Stimulated activated naive B cell treated with anti-CD40 and anti-IgM and Interleukin-4, amounts not matched to agents 10 μg/mL and 1 μg/mL and 100 μg/mL, for 72 hours (primary cell): ENCODE measurements at regions not wholly inside any gene's neighbourhood (a gene's known extent, or its start where the extent isn't known, plus 50 kb on each side); places are given as distances from the start of the nearest gene placed in this dataset.

ENCODE experiments used
- ATAC-seq, 2 donors: fragments of 150-1000 bp; cut with Tn5 transposase; replicated peaks; 2 replicates each; pipeline ENCODE4 v1.10.0; 2021; ENCODE audit warnings: moderate library complexity in 1 of 2
- DNase-seq: peaks from one replicate; pipeline ENCODE4 v3.0.0; 2021
- H3K27ac Mint-ChIP-seq: one replicate; pipeline ENCODE4 v1.8.0; 2022; ENCODE audit warnings: mild to moderate bottlenecking, mixed read lengths
- H3K27me3 Mint-ChIP-seq, 2 donors: one replicate each; pipeline ENCODE4 v1.8.0; 2022; ENCODE audit warnings: mixed read lengths in 2 of 2
- H3K36me3 Mint-ChIP-seq, 2 donors: one replicate each; pipeline ENCODE4 v1.8.0; 2022; ENCODE audit warnings: mixed read lengths in 2 of 2, mild to moderate bottlenecking in 1 of 2
- H3K4me1 Mint-ChIP-seq, 2 donors: one replicate each; pipeline ENCODE4 v1.8.0; 2022; ENCODE audit warnings: mixed read lengths in 2 of 2, mild to moderate bottlenecking in 1 of 2
- H3K4me3 Mint-ChIP-seq, 2 donors: one replicate each; pipeline ENCODE4 v1.8.0; 2022; ENCODE audit warnings: mild to moderate bottlenecking in 2 of 2, mixed read lengths in 2 of 2, moderate library complexity in 1 of 2
- H3K9me3 Mint-ChIP-seq, 2 donors: one replicate each; pipeline ENCODE4 v1.8.0; 2022; ENCODE audit warnings: mixed read lengths in 2 of 2, mild to moderate bottlenecking in 1 of 2

DNA sequence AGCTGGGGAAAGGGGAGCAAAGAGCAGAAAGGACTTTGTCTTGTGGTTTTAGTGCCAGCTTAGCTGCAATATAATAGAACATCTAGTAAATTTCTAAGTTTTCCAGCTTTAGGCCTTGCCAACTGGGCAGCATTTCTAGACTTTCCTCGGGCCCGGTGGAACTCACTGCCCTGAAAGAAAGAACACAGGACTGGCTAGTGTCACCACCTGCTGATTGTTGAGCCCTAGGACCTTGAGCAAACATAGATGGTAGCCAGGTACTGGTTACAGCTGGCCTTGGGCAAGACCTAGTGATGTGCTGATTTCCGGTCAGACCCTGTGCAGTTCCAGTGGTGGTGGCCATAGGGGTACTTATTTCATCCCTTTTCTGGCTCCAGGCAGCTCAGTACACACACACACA lies 753.2 kb upstream of the B3GALT2 start:
- Mint-ChIP-seq H3K27me3 (peaks cover 5 to 8% of the 10 kb centered on the region in 2 donors), H3K4me3 (no peak overlapping the region), H3K36me3 (no peaks in the 10 kb centered on the region), H3K27ac (no peak overlapping the region), H3K9me3 (peaks cover 2 to 5% of the 10 kb centered on the region in 2 donors), H3K4me1 (no peaks in the 10 kb centered on the region)
- ATAC-seq = no peak
- no peak for DNase-seq

DNA sequence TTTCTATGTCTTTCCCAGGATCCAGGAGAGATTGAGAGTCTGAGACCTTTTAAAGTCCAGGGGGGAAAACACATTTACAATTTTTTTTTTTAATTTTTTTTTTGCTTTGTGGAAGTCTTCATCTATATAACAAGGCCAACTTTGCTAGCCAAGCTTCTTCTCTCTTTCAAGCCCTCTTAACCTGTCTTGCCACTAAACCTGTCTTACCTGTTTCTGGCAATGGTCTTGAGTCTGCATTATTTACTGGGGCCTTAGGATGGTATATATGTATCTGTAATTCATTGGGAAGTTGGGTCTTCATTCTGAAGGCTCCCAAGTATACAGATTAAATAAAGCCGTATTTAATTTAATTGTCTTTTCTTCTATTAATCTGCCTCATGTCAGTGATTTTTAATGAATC lies 750.9 kb upstream of the B3GALT2 start:
- no peaks in the 10 kb centered on the region for H3K9me3 Mint-ChIP-seq
- H3K27me3 Mint-ChIP-seq = peaks cover 5 to 8% of the 10 kb centered on the region in 2 donors
- no peak overlapping the region for H3K27ac Mint-ChIP-seq
- no peak for DNase-seq
- no peak for ATAC-seq
- H3K36me3 Mint-ChIP-seq = no peaks in the 10 kb centered on the region
- H3K4me3 Mint-ChIP-seq = no peak overlapping the region
- H3K4me1 Mint-ChIP-seq = no peaks in the 10 kb centered on the region

DNA sequence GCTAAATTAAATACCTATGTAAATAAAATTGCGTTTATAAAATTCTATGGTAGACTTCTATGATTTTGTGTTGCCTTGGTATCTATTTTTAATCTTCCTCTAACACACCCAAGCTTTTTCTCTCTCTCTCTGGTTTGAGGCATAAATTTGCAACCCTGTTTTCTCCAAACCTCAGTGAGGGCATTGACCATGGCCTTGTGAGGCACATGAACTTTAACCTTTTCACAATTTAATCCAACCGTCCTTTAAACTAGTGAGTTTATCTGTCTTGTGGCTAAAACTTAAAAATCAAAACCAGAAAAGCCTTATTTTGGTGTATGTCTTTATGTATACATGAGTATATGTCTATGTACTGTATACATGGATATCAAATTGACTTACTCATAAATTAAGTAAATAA lies 746.6 kb upstream of the B3GALT2 start:
- ATAC-seq (no peak), DNase-seq (no peak)
- Mint-ChIP-seq H3K9me3 (peaks cover 0 to 1% of the 10 kb centered on the region in 2 donors), H3K36me3 (no peaks in the 10 kb centered on the region), H3K4me3 (no peak overlapping the region), H3K4me1 (no peaks in the 10 kb centered on the region), H3K27me3 (no peaks in the 10 kb centered on the region), H3K27ac (no peak overlapping the region)

DNA sequence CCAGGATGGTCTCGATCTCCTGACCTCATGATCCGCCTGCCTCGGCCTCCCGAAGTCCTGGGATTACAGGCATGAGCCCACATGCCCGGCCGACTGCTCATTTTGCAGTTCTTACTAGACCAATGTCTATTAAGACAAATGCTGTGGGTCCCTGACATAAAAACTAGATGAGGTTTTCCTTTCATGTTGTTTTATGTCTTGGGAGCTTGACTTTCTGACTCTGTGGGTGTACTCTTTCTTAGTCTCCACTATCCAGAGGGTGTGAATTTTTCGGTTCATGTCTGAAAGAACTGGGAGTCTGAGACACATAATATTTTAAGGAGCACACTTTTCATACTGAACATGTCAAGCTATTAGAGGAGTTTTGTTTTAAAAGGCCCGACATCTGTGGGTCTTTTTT lies 744.9 kb upstream of the B3GALT2 start:
- no peaks in the 10 kb centered on the region for H3K27me3 Mint-ChIP-seq
- no peaks in the 10 kb centered on the region for H3K4me1 Mint-ChIP-seq
- H3K36me3 Mint-ChIP-seq = no peaks in the 10 kb centered on the region
- ATAC-seq (no peak), DNase-seq (no peak)
- no peak overlapping the region for H3K4me3 Mint-ChIP-seq
- peaks cover 6 to 10% of the 10 kb centered on the region in 2 donors for H3K9me3 Mint-ChIP-seq
- no peak overlapping the region for H3K27ac Mint-ChIP-seq

DNA sequence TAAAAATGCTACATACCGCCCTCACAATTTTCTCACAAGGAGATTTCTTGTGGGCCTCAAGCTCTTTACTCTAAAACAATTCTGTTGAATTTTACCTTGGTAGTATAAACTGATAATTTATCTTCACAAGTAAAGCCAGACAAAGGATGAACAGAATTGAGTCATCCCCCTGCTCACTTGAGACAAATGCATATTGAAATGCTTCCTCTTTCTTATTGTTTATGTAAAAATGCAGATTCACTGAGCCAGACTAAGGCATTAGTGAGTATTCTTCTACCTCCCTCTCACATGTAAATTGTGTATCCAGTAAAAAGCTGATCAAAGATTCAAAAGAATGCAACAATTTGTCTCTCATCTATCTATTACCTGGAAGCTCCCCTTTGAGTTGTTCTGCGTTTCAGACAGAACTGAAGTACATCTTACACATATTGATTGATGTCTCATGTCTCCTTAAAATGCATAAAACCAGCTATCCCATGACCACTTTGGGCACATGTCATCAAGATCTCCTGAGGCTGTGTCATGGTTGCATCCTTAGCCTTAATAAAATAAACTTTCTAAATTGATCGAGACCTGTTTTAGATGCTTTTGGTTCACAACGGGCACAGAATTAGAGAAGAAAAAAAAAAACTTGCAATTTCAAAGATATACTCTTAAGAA lies 743.1 kb upstream of the B3GALT2 start:
- Mint-ChIP-seq H3K4me1 (no peaks in the 10 kb centered on the region), H3K4me3 (no peak overlapping the region), H3K27me3 (no peaks in the 10 kb centered on the region), H3K36me3 (no peaks in the 10 kb centered on the region), H3K9me3 (peaks cover 6 to 10% of the 10 kb centered on the region in 2 donors), H3K27ac (no peak overlapping the region)
- DNase-seq (no peak), ATAC-seq (no peak)

DNA sequence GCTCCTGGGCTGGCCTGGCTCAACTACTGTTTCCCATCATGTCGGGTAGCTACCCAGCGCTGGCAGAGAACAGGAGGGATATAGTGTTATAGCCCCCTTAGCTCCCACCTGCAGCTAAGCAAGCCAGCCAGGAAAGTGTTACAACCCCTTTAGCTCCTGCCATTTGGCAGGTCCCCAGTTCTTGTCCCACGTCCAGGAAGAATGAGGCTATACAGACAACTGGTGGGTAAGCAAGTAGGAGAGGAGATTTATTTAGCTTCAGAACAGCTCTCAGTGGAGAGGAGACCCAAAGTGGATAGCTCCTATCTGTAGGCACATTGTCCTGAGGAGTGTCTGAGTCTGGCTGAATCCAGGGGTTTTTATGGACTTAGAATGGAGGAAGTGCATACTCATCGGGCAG lies 741.1 kb upstream of the B3GALT2 start:
- H3K27ac Mint-ChIP-seq = no peak overlapping the region
- DNase-seq = no peak
- ATAC-seq = no peak
- H3K27me3 Mint-ChIP-seq = no peaks in the 10 kb centered on the region
- H3K9me3 Mint-ChIP-seq = peaks cover 6 to 10% of the 10 kb centered on the region in 2 donors
- no peaks in the 10 kb centered on the region for H3K4me1 Mint-ChIP-seq
- H3K4me3 Mint-ChIP-seq = no peak overlapping the region
- no peaks in the 10 kb centered on the region for H3K36me3 Mint-ChIP-seq

DNA sequence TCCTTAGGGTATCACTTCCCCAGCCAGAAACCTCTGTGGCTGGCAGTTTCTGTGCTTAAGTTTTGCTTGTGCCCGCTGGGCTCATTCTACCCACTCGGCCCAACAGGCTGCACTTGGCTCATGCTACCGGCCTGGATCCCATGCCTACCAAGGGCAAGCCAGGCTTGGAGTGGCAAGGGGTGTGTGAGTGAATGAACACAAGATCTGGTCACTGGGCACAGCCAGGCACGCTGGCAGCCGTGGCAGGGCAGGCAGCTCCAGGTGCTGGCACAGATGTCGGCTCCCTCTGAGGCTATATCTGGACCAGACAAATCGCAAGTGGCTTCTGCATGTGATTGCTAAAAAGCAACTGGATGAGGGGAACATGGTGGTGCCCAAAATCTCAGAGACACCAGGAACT lies 740.5 kb upstream of the B3GALT2 start:
- Mint-ChIP-seq H3K36me3 (no peaks in the 10 kb centered on the region), H3K4me1 (no peaks in the 10 kb centered on the region), H3K9me3 (peaks cover 6 to 10% of the 10 kb centered on the region in 2 donors), H3K27me3 (no peaks in the 10 kb centered on the region), H3K27ac (no peak overlapping the region), H3K4me3 (no peak overlapping the region)
- DNase-seq (no peak), ATAC-seq (no peak)

DNA sequence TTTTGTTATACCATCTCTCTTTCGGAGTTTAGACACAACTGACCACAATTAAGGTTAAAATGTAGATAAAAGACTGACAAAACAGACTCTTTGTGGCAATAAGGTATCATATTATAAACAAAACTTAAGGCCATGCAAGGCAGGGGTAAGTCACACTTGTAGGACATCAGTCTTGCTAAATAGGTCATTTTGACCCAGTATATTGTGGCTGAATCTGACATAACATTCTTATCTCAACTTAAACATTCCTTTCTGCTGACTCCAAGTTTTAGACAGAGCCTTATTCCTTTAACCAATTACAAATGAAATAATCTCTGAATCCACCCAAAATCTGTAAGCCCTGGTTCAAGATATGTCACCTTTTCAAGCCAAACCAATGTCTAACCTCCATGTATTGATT lies 733.4 kb upstream of the B3GALT2 start:
- no peaks in the 10 kb centered on the region for H3K36me3 Mint-ChIP-seq
- H3K4me1 Mint-ChIP-seq = no peaks in the 10 kb centered on the region
- DNase-seq (no peak), ATAC-seq (no peak)
- no peaks in the 10 kb centered on the region for H3K27me3 Mint-ChIP-seq
- H3K27ac Mint-ChIP-seq = no peak overlapping the region
- H3K4me3 Mint-ChIP-seq = no peak overlapping the region
- H3K9me3 Mint-ChIP-seq = peaks cover 3 to 7% of the 10 kb centered on the region in 2 donors

DNA sequence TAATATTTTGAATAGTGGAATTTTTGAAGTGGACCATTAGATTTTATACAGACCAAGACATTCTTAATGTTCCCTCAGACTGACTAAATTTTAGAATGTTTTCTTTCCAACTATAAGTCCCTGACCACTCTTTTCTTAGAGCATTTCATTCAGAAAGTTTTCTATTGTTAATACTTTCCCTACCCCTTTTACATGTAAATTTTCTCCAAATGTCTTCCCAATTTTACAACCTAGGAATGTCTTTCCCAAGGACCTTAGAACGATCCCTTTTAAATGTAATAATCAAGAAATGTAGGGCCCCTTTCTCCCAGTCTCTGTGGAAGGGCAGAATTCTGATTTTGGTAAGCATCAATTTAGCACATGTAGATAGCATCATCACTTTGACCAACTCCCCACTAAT lies 730.0 kb upstream of the B3GALT2 start:
- Mint-ChIP-seq H3K27me3 (no peaks in the 10 kb centered on the region), H3K4me1 (no peaks in the 10 kb centered on the region), H3K9me3 (peaks cover 3 to 4% of the 10 kb centered on the region in 2 donors), H3K4me3 (no peak overlapping the region), H3K27ac (no peak overlapping the region), H3K36me3 (no peaks in the 10 kb centered on the region)
- no peak for DNase-seq
- ATAC-seq = no peak

DNA sequence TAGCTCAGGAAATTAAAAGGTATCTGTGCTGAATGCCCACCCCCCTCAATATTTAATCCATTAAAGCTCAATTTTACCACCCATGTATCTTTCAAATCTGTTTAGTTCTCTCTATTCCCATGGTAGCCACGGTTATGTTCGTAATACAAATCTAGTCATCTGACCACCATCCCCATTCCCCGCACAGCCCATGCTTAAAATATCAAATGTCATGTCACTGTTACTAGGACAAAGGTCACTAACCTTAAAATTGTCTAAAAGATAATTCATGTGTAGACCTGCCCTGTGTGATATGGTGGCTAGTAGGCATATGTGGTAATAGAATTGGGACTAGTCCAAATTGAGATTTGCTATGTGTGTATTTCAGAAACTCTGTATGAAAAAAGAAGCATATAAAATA lies 728.5 kb upstream of the B3GALT2 start:
- no peaks in the 10 kb centered on the region for H3K36me3 Mint-ChIP-seq
- no peak for DNase-seq

DNA sequence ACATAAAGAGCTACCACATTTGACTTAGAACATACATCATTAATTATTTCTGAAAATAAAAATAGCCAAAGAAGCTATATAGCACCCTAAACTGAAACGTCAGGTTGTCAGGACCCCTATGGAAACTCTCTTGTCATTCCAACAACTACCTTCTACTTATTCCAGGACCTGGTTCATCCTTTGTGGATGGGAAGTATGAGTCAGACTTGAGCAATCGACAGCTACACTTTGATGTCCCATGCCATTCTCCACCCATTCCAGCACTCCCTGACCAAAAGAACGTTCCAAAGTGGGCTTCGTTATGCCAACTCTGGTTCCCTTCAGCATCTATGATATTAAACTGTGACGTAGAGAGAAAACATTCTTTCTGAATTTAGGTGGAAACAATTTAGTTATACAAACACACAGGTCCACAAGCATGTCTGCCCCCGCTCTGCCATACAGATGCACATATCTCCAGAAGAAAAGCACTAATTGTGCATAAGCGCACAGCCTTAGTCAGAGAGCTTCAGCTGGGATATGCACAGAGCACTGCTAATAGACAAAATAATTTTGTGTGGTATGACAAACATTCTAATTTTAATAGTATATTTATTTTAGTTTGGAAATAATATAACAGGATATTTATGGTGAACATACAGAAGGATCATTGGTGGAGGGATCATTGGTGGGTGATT lies 723.1 kb upstream of the B3GALT2 start:
- no peaks in the 10 kb centered on the region for H3K4me1 Mint-ChIP-seq
- no peak overlapping the region for H3K4me3 Mint-ChIP-seq
- no peaks in the 10 kb centered on the region for H3K36me3 Mint-ChIP-seq
- peaks cover 0 to 2% of the 10 kb centered on the region in 2 donors for H3K9me3 Mint-ChIP-seq
- peaks cover 0 to 5% of the 10 kb centered on the region in 2 donors for H3K27me3 Mint-ChIP-seq
- H3K27ac Mint-ChIP-seq = no peak overlapping the region
- ATAC-seq (no peak), DNase-seq (no peak)

More for the DNA sequence above, 728.5 kb upstream of the B3GALT2 start:
- Mint-ChIP-seq H3K4me1 (no peaks in the 10 kb centered on the region), H3K9me3 (peaks cover 0 to 1% of the 10 kb centered on the region in 2 donors), H3K4me3 (no peak overlapping the region), H3K27me3 (peaks cover 0 to 5% of the 10 kb centered on the region in 2 donors), H3K27ac (no peak overlapping the region)
- ATAC-seq = no peak

DNA sequence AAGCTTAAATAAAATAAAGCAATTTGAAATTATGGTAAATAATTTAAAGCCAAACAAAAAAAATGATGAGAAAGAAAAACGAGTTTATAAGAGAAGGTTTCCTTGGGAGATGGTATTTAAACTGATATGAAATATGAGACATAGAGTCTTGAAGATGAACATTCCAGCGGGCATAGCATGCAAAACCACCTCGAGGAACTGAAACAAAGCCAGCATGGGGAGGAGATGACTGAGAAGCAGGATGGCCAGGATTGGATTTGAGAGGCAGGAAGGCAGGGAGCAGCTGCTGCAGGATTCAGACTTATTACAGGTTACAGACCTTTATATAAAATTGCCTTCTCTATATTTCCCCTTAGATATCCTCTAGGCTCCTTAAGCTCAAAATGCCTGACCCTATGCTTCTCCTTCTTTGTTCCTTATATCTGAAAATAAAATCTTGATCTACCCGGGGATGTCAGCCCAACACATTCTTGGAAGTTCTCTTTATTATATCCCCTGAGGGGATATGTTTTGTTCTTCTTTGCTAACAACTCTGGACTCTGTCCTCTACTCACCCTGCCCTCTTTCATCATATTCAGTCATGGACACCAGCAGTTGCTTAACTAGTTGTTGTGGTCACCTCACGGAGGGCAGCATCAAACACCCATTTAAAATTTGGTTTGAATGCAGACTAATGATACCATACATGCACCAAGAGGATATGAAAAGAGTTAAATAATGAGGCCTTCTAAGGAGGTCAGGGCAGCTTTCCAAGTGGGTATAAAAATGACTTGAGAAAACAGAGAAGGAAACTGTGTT lies 719.1 kb upstream of the B3GALT2 start:
- Mint-ChIP-seq H3K9me3 (peaks cover 0 to 2% of the 10 kb centered on the region in 2 donors), H3K36me3 (no peaks in the 10 kb centered on the region), H3K27me3 (no peaks in the 10 kb centered on the region), H3K4me3 (no peak overlapping the region), H3K27ac (no peak overlapping the region), H3K4me1 (no peaks in the 10 kb centered on the region)
- ATAC-seq (no peak), DNase-seq (no peak)

DNA sequence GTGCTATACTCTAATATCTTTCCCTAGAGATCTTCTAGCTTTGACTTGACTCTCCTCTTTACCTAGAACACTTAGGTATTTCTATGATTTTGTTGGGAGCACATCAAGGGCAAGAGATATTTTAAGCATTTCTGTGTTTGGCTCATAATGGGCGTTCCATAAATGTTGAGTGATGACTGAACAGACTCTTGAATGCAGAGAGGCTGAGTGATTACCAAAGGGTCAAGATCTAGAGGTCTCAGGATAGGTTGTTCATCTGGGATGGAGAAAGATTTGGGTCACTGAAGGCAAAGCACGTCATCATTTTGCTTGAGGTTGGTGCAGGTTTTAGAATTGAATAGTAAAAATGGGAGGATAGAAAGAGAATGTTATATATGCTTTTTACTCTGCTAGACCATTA lies 705.4 kb upstream of the B3GALT2 start:
- Mint-ChIP-seq H3K27ac (no peak overlapping the region), H3K36me3 (peaks cover 0 to 3% of the 10 kb centered on the region in 2 donors), H3K9me3 (peaks cover 5 to 7% of the 10 kb centered on the region in 2 donors), H3K27me3 (no peaks in the 10 kb centered on the region), H3K4me1 (no peaks in the 10 kb centered on the region), H3K4me3 (no peak overlapping the region)
- DNase-seq = no peak
- no peak for ATAC-seq

DNA sequence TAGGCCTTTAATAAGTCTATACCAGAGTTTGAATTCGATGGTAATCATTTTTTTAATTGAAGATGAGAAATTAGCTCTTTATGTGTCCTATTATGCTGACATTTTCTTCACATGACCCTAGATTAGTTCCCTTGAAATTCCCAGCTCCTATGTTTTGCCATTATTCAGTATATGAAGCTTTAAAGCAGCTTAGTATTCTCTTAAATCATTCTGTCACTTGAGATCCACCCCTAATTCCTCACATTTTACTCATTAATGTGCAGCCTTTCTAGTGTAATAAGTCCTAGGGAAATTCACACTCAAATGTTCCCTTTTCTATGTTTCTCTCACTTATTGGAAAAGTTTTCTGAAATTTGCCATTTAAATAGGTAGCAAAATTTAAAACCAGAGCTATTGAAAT lies 704.5 kb upstream of the B3GALT2 start:
- H3K27ac Mint-ChIP-seq = no peak overlapping the region
- DNase-seq (no peak), ATAC-seq (no peak)
- H3K4me3 Mint-ChIP-seq = no peak overlapping the region
- peaks cover 5 to 7% of the 10 kb centered on the region in 2 donors for H3K9me3 Mint-ChIP-seq
- H3K4me1 Mint-ChIP-seq = no peaks in the 10 kb centered on the region
- H3K36me3 Mint-ChIP-seq = peaks cover 0 to 3% of the 10 kb centered on the region in 2 donors
- H3K27me3 Mint-ChIP-seq = no peaks in the 10 kb centered on the region
